DND-41 (cell line): ENCODE measurements at regions not wholly inside any gene's neighbourhood (a gene's known extent, or its start where the extent isn't known, plus 50 kb on each side); places are given as distances from the start of the nearest gene placed in this dataset.

Source experiments
- ATAC-seq: fragments of 200-7000 bp; cut with Tn5 transposase; 3 replicates; pipeline ENCODE4 v1.9.1; 2021; ENCODE audit warnings: low read depth; ENCODE audit not compliant: insufficient read depth
- DNase-seq: peaks from one replicate; pipeline ENCODE4 v3.0.0-alpha.2; 2020
- H2AFZ ChIP-seq: 2 replicates; pipeline ENCODE4 v1.6.0; 2012; ENCODE audit warnings: low read depth, low read length
- H3K27ac ChIP-seq: 2 replicates; pipeline ENCODE4 v1.5.1; 2012; ENCODE audit warnings: low read length, inconsistent platforms
- H3K27me3 ChIP-seq: fragments of 200-600 bp; sonication (generic); 2 replicates; pipeline ENCODE4 v1.6.0; 2012; ENCODE audit warnings: low read length, mild to moderate bottlenecking, inconsistent platforms; ENCODE audit not compliant: insufficient read depth, poor library complexity
- H3K36me3 ChIP-seq: 2 replicates; pipeline ENCODE4 v1.5.1; 2012; ENCODE audit warnings: low read length, inconsistent platforms; ENCODE audit not compliant: insufficient read depth
- H3K4me1 ChIP-seq: 2 replicates; pipeline ENCODE4 v1.5.1; 2012; ENCODE audit warnings: mild to moderate bottlenecking, low read length; ENCODE audit not compliant: insufficient read depth
- H3K4me2 ChIP-seq: 2 replicates; pipeline ENCODE4 v1.6.0; 2012; ENCODE audit warnings: mild to moderate bottlenecking, moderate library complexity, low read length, inconsistent platforms; ENCODE audit not compliant: insufficient read depth
- H3K4me3 ChIP-seq, 2 experiments: fragments of 200-600 bp in 1 of 2; shearing (Covaris generic) in 1 of 2; 2 replicates each; pipeline ENCODE4 v1.5.1; 2012 to 2016; ENCODE audit warnings: inconsistent platforms in 2 of 2, low read length in 2 of 2, mild to moderate bottlenecking in 2 of 2, low read depth in 1 of 2, moderate library complexity in 1 of 2
- H3K79me2 ChIP-seq: 2 replicates; pipeline ENCODE4 v1.6.0; 2012; ENCODE audit warnings: low read length, inconsistent platforms; ENCODE audit not compliant: insufficient read depth
- H3K9ac ChIP-seq: 2 replicates; pipeline ENCODE4 v1.6.0; 2012; ENCODE audit warnings: low read depth, mild to moderate bottlenecking, inconsistent platforms, low read length, moderate library complexity
- H3K9me3 ChIP-seq: 2 replicates; pipeline ENCODE4 v1.5.1; 2012; ENCODE audit warnings: low read length, moderate library complexity, mild to moderate bottlenecking, inconsistent platforms; ENCODE audit not compliant: insufficient read depth, severe bottlenecking
- H4K20me1 ChIP-seq: 2 replicates; pipeline ENCODE4 v1.6.0; 2012; ENCODE audit warnings: low read length; ENCODE audit not compliant: insufficient read depth
- CTCF ChIP-seq: IDR thresholded peaks from 2 replicates; pipeline ENCODE4 v1.5.1; 2012; ENCODE audit warnings: borderline replicate concordance, low read length, moderate library complexity, mild to moderate bottlenecking; ENCODE audit not compliant: poor library complexity, severe bottlenecking; ENCODE audit errors: extremely low read depth
- EZH2 ChIP-seq: IDR thresholded peaks from 3 replicates; pipeline ENCODE4 v1.6.1; 2012; ENCODE audit warnings: borderline replicate concordance, low read depth, mild to moderate bottlenecking, moderate library complexity, low read length, inconsistent platforms; ENCODE audit not compliant: severe bottlenecking

GRCh38 chr13:102974317-102975087, 91.7 kb downstream of the SLC10A2 start:
- TF ChIP-seq CTCF = no peak
- TF ChIP-seq EZH2 = no peak
- DNase-seq (no peak), ATAC-seq (no peak)
- Histone ChIP-seq H3K4me2 (no peak overlapping the region), H3K27ac (no peak overlapping the region), H3K9ac (no peak overlapping the region), H3K4me1 (no peaks in the 10 kb centered on the region), H3K79me2 (no peaks in the 10 kb centered on the region), H2AFZ (no peak overlapping the region), H3K36me3 (no peaks in the 10 kb centered on the region), H3K27me3 (no peaks in the 10 kb centered on the region), H4K20me1 (no peaks in the 10 kb centered on the region), H3K9me3 (no peaks in the 10 kb centered on the region), H3K4me3 (no peak overlapping the region)

- Histone ChIP-seq H3K36me3 (no peaks in the 10 kb centered on the region), H3K9ac (no peak overlapping the region), H4K20me1 (no peaks in the 10 kb centered on the region), H3K27ac (no peak overlapping the region), H3K79me2 (no peaks in the 10 kb centered on the region), H3K4me2 (no peak overlapping the region), H3K9me3 (no peaks in the 10 kb centered on the region), H3K4me1 (no peaks in the 10 kb centered on the region), H2AFZ (no peak overlapping the region), H3K4me3 (no peak overlapping the region), H3K27me3 (peaks cover 3% of the 10 kb centered on the region)
- TF ChIP-seq EZH2 = no peak
- no peak for TF ChIP-seq CTCF
- ATAC-seq = no peak
- no peak for DNase-seq
Observed at GRCh38 chr13:102972191-102972590, 94.0 kb downstream of the SLC10A2 start.

GRCh38 chr13:102970542-102970941, 95.7 kb downstream of the SLC10A2 start:
- Histone ChIP-seq H3K79me2 (no peaks in the 10 kb centered on the region), H3K36me3 (no peaks in the 10 kb centered on the region), H3K4me3 (no peak overlapping the region), H3K27ac (no peak overlapping the region), H3K9ac (no peak overlapping the region), H3K27me3 (peaks cover 4% of the 10 kb centered on the region), H3K4me1 (no peaks in the 10 kb centered on the region), H3K4me2 (no peak overlapping the region), H4K20me1 (no peaks in the 10 kb centered on the region), H2AFZ (no peak overlapping the region), H3K9me3 (no peaks in the 10 kb centered on the region)
- no peak for TF ChIP-seq EZH2
- no peak for TF ChIP-seq CTCF
- no peak for DNase-seq
- no peak for ATAC-seq
